ENCODE measurements at regions not wholly inside any gene's neighbourhood (a gene's known extent, or its start where the extent isn't known, plus 50 kb on each side); places are given as distances from the start of the nearest gene placed in this dataset.

DNA sequence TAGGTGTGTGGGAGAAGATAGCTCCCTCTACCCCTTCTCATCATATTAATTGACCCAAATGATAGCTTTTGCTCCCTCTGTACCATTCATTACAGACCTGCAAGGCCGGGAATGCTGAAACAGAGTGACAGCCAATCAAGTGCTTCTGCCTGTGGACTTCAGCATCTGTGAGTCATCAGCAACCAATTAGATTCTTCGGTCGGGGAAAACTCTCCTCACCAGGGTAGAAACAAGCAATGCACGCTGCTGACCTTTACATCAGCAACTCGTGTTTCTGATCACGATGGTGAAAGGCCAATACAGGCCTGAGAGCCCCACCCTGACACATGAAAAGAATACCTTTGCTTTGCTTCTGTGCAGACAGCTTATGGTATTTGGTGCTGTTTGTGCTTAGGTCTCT, 347.2 kb upstream of the DDX53 start:
- TF ChIP-seq, protein P1, sequence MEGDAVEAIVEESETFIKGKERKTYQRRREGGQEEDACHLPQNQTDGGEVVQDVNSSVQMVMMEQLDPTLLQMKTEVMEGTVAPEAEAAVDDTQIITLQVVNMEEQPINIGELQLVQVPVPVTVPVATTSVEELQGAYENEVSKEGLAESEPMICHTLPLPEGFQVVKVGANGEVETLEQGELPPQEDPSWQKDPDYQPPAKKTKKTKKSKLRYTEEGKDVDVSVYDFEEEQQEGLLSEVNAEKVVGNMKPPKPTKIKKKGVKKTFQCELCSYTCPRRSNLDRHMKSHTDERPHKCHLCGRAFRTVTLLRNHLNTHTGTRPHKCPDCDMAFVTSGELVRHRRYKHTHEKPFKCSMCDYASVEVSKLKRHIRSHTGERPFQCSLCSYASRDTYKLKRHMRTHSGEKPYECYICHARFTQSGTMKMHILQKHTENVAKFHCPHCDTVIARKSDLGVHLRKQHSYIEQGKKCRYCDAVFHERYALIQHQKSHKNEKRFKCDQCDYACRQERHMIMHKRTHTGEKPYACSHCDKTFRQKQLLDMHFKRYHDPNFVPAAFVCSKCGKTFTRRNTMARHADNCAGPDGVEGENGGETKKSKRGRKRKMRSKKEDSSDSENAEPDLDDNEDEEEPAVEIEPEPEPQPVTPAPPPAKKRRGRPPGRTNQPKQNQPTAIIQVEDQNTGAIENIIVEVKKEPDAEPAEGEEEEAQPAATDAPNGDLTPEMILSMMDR (IDR thresholded peaks at IDR 0.05), result no peak
- TF ChIP-seq POLR2AphosphoS5 (IDR thresholded peaks at IDR 0.05), result no peak

All from sigmoid colon (tissue), 4 donors.